ENCODE measurements at regions not wholly inside any gene's neighbourhood (a gene's known extent, or its start where the extent isn't known, plus 50 kb on each side); places are given as distances from the start of the nearest gene placed in this dataset.

DNA sequence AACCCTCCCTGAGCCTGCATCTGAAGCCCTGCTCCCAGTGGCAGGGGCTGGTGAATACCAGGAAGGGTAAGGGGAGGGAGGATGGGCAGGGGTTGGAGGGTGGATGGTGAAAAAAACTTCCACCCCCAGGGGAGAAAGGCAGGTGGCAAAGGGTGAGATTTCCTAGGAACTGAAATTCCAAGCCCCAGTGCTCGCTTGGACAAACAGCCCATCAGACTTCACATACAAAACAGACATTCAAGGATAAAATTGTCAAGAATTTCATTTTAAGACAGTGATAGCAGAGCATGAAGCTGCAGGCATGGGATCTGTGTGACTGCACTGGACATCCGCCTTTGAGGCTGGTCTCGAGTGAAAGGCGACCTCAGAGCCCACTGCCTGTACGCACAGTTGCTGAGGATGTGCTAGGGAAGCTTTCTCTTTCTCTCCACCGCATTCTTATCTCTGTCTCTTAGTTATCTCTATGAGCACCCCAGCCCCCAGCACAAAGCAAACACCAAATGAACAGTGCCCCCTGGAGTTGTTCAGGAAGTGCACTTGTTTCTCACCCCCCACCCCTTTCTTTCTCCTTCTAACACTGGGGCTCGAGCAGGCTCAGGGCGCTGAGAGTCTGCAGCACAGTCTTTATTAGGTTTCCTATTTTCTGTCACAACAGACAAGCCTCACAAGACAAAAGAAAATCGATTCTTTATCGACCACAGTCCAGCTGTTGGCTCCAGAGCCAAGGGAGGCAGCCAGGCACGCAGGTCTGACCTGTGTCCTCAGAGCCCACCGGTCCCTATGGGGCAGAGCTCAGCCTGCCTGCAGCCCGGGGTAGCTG, 237.3 kb upstream of the NCAM1 start:
- no peaks in the 10 kb centered on the region for H3K9me2 ChIP-seq (replicated peaks; ENCODE audit: control insufficient read depth, low read length)
- no peaks in the 10 kb centered on the region for H3K4me1 ChIP-seq (ENCODE audit: control insufficient read depth, low read length)
- H3K4me2 ChIP-seq (ENCODE audit: low read length), result no peak overlapping the region
- no peaks in the 10 kb centered on the region for H3K9me3 ChIP-seq (ENCODE audit: control insufficient read depth, insufficient read depth, low read length)
- H3K4me3 ChIP-seq (ENCODE audit: low read length), result no peak overlapping the region
- TF ChIP-seq, protein P1, sequence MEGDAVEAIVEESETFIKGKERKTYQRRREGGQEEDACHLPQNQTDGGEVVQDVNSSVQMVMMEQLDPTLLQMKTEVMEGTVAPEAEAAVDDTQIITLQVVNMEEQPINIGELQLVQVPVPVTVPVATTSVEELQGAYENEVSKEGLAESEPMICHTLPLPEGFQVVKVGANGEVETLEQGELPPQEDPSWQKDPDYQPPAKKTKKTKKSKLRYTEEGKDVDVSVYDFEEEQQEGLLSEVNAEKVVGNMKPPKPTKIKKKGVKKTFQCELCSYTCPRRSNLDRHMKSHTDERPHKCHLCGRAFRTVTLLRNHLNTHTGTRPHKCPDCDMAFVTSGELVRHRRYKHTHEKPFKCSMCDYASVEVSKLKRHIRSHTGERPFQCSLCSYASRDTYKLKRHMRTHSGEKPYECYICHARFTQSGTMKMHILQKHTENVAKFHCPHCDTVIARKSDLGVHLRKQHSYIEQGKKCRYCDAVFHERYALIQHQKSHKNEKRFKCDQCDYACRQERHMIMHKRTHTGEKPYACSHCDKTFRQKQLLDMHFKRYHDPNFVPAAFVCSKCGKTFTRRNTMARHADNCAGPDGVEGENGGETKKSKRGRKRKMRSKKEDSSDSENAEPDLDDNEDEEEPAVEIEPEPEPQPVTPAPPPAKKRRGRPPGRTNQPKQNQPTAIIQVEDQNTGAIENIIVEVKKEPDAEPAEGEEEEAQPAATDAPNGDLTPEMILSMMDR (IDR thresholded peaks at IDR 0.05; ENCODE audit: low read depth, low read length, poor library complexity, severe bottlenecking), result no peak
- TF ChIP-seq EZH2phosphoT487 (IDR thresholded peaks at IDR 0.05; ENCODE audit: borderline replicate concordance, low read length), result no peak
- H3K27ac ChIP-seq (ENCODE audit: low read depth, low read length), result no peak overlapping the region
- no peaks in the 10 kb centered on the region for H3K36me3 ChIP-seq (ENCODE audit: control insufficient read depth, low read length)
- no peaks in the 10 kb centered on the region for H3F3A ChIP-seq (ENCODE audit: control insufficient read depth, insufficient read depth)
- no peaks in the 10 kb centered on the region for H3K27me3 ChIP-seq (ENCODE audit: control insufficient read depth, low read length)
- H3K79me2 ChIP-seq (ENCODE audit: control insufficient read depth, low read length), result no peaks in the 10 kb centered on the region
- H4K20me1 ChIP-seq (ENCODE audit: control insufficient read depth, insufficient read depth, low read depth, low read length), result no peaks in the 10 kb centered on the region

DNA sequence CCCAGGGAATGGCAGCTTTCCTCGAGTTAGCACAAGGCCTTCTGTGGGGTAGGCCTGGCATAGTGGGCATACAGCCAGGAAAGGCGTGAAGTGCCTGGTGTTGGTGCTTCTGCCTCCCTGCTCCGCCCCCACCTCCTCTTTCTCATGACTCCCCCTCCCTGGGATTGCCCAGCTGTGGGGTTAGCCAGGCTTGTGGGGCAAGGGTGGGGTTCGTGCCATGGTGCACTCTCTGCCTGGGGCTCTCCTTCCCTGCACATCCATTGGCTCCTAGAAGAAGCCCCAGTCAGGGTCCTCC, 236.8 kb upstream of the NCAM1 start:
- TF ChIP-seq, protein P1 (IDR thresholded peaks at IDR 0.05; ENCODE audit: low read depth, low read length, poor library complexity, severe bottlenecking), result no peak
- no peak for TF ChIP-seq EZH2phosphoT487 (IDR thresholded peaks at IDR 0.05; ENCODE audit: borderline replicate concordance, low read length)
- Histone ChIP-seq H4K20me1 (ENCODE audit: control insufficient read depth, insufficient read depth, low read depth, low read length) (no peaks in the 10 kb centered on the region), H3K4me1 (ENCODE audit: control insufficient read depth, low read length) (no peaks in the 10 kb centered on the region), H3K36me3 (ENCODE audit: control insufficient read depth, low read length) (no peaks in the 10 kb centered on the region), H3K4me3 (ENCODE audit: low read length) (no peak overlapping the region), H3K27ac (ENCODE audit: low read depth, low read length) (no peak overlapping the region), H3K27me3 (ENCODE audit: control insufficient read depth, low read length) (no peaks in the 10 kb centered on the region), H3K9me3 (ENCODE audit: control insufficient read depth, insufficient read depth, low read length) (no peaks in the 10 kb centered on the region), H3K4me2 (ENCODE audit: low read length) (no peak overlapping the region), H3K9me2 (replicated peaks; ENCODE audit: control insufficient read depth, low read length) (no peaks in the 10 kb centered on the region), H3K79me2 (ENCODE audit: control insufficient read depth, low read length) (no peaks in the 10 kb centered on the region), H3F3A (ENCODE audit: control insufficient read depth, insufficient read depth) (no peaks in the 10 kb centered on the region)

DNA sequence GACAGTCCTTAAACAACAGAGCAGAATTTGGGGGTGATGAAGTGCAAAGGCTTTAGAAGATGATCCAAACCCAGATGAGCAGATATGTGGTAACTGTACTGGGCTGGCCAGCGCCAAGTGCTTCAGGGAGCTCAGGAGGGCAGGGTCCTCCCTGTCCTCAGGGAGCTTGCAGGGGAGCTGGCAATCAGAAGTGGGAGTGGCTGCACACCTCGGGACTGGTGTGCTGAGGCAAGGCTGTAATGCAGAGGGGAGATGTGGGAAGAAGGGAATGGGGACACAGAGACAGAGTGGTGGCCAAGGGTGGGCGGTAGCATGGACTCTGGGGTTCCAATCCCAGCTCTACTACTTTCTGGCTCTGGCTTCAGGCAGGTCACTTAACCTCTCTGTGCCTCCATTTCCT, 235.6 kb upstream of the NCAM1 start:
- Histone ChIP-seq H3K36me3 (ENCODE audit: control insufficient read depth, low read length) (no peaks in the 10 kb centered on the region), H3F3A (ENCODE audit: control insufficient read depth, insufficient read depth) (no peaks in the 10 kb centered on the region), H3K9me3 (ENCODE audit: control insufficient read depth, insufficient read depth, low read length) (no peaks in the 10 kb centered on the region), H3K4me3 (ENCODE audit: low read length) (no peak overlapping the region), H3K4me2 (ENCODE audit: low read length) (no peak overlapping the region), H4K20me1 (ENCODE audit: control insufficient read depth, insufficient read depth, low read depth, low read length) (no peaks in the 10 kb centered on the region), H3K9me2 (replicated peaks; ENCODE audit: control insufficient read depth, low read length) (no peaks in the 10 kb centered on the region), H3K4me1 (ENCODE audit: control insufficient read depth, low read length) (no peaks in the 10 kb centered on the region), H3K27ac (ENCODE audit: low read depth, low read length) (no peak overlapping the region), H3K79me2 (ENCODE audit: control insufficient read depth, low read length) (no peaks in the 10 kb centered on the region), H3K27me3 (ENCODE audit: control insufficient read depth, low read length) (no peaks in the 10 kb centered on the region)
- TF ChIP-seq EZH2phosphoT487 (IDR thresholded peaks at IDR 0.05; ENCODE audit: borderline replicate concordance, low read length), result no peak
- TF ChIP-seq, protein P1 (IDR thresholded peaks at IDR 0.05; ENCODE audit: low read depth, low read length, poor library complexity, severe bottlenecking), result no peak

All from DOHH2 (cell line).